ENCODE measurements at regions not wholly inside any gene's neighbourhood (a gene's known extent, or its start where the extent isn't known, plus 50 kb on each side); places are given as distances from the start of the nearest gene placed in this dataset.
A peak's percentile ranks its signal among the peaks of the same experiment; 100 is the strongest.

- no peak for DNase-seq
These were observed 67.9 kb upstream of the MACF1 start for GRCh38 chr1:39136638-39137037.

GRCh38 chr1:39139723-39140360 lies 64.7 kb upstream of the MACF1 start:
- DNase-seq: no peak

GRCh38 chr1:39141925-39142324 lies 62.6 kb upstream of the MACF1 start:
- no peak for DNase-seq

DNA sequence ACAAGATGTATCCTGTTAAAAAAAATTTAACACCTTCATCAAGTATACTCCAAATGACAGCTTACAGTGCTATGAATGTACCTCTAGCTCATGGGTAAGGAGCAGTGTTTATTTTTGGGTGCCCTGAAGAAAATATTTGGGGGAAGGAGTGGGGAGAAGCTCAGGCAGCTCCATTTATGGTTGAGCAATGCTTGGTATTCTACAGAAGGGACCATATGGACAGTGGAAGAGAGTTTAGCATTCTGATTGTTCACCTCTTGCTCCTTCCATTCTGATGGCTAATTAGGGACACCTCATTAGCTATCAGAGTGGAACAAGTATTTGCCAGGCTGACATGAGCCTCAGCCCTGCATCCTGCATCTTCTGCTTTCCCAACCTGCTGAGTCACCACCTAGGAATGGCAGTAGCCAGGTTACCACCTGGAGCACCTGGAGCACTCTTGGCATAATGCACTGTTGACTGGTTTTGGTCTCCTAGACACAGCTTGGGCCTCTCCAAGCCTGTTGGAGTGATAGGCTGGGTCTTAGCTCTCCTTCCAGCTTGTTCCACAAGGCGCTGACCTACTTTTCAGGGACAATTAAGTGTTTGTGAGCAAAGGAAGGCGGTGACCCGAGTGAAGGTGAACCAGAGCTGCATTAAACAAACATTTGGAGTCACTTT lies 62.0 kb upstream of the MACF1 start:
- peak; percentile 39 to 81 (median 55) for DNase-seq

- peak in 1 of 3 experiments; percentile 25 for DNase-seq
These were observed 59.6 kb upstream of the MACF1 start for GRCh38 chr1:39144924-39145323.

DNA sequence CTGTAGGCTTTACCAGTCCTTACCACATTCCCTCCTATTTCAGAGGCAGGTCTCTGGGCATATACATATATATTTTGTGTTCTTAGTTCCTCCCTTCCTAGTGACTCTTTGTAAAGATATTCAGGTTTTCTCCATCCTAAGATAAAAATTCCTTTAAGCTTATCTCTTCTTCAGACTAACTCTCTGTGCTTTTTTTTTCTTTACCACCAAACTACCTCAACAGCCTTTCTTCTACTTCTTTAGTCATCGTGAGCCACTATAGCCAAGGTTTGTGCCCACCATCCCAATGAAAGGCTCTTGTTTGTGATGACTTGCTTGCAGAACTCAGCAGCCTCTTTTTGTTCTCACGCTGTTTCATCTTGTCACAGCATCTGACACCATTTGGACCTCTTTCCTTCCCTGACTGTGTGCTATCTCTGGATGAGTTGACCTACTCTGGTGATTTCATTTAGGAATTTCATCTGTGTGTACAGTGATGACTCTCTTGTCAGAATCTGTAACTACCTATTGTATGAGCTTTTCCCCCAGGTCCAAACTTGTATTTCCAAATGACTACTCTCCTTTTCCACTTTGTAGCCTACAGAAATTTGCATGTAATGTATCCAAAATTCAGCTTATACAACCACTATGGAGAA lies 59.0 kb upstream of the MACF1 start:
- DNase-seq: no peak

GRCh38 chr1:39146681-39147080 lies 57.8 kb upstream of the MACF1 start:
- no peak for DNase-seq

GRCh38 chr1:39147099-39148025 lies 57.1 kb upstream of the MACF1 start:
- peak in 1 of 3 experiments; percentile 9 for DNase-seq

DNA sequence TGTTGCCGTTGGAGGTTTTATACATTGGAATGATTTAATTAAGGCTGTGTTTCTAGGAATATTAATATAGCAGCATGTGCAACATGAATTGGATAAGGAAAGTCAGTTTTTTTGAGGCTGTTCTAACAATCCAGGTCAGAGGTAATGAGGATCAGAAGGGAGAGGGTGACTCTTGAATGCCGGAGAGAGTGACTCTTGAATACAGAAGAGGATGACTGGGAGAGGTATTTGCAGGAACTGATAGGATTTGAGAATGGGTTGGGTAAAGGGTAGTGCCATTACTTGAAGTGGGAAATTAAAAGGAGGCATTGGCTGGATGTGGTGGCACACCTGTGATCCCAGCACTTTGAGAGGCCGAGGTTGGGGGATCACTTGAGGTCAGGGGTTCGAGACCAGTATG lies 55.6 kb upstream of the MACF1 start:
- peak in 1 of 3 experiments; percentile 63 for DNase-seq

- DNase-seq: peak in 1 of 3 experiments; percentile 74
These were observed 55.0 kb upstream of the MACF1 start for GRCh38 chr1:39149509-39149908.

DNA sequence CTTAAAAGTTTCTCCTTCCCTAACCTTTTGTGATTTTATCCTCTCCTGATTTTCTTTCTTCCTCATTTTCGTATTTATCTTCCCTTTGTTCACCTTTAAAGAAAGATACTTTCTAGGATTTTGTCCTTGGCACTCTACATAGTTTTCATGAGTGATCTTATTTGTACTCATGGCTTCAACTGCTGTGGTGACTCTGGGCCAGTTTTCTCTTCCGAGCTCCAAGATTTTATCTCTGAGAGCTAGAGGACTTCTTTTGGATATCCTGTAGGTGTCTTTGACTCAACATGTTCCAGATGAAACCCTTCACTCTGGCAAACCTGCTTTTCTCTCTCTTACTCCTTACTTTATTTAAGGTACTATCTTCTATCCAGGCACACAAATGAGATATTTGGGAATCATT lies 53.7 kb upstream of the MACF1 start:
- no peak for DNase-seq

- DNase-seq: no peak
These were observed 53.2 kb upstream of the MACF1 start for GRCh38 chr1:39151267-39151666.

GRCh38 chr1:39152923-39153322 lies 51.6 kb upstream of the MACF1 start:
- DNase-seq: no peak

- peak in 1 of 3 experiments; percentile 31 for DNase-seq
These were observed 50.8 kb upstream of the MACF1 start for GRCh38 chr1:39153684-39154083.

GRCh38 chr1:39154553-39155421 lies 49.7 kb upstream of the MACF1 start:
- DNase-seq: peak in 1 of 3 experiments; percentile 89
